ENCODE measurements at regions not wholly inside any gene's neighbourhood (a gene's known extent, or its start where the extent isn't known, plus 50 kb on each side); places are given as distances from the start of the nearest gene placed in this dataset.

DNA sequence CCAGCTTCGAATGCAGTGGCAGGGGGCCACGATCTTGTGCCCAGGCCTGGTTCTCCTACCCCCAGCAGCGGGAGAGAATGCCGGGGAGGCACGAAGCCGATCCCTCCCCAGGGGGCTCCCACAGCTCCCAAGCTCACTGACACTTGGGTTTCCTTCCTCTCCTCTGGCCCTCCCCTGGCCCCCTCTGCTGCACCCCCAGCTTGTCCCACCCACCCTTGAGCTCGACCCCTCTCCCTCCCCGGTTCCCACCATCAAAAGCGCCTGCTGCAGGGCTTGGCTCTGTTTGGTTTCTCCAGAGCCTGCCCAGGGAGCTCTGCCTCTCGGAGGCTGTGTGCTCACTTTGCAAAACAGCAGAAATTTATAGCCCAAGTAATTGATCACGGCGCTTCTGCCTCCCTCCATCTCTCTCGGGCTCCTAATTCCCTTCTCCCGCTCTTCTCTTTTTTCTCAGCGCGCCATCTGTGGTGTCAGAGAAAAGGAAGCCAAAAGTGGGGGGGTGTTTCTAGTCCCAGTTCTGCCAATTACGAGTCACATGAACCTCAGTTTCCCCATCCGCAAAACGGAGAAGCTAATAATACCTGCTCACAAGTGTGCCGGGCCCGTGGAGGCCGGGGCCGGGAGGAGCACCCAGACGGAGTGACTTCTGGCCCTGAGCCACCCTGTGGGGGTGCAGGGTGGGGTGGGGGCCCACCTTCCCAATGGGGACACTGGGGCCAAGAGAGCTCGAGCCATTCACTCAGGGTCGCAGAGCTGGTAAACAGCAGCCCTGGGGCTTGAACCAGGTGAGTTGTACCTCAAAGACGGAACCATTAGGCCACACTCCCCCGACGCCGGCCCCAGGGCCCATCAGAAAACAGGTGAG is 141.2 kb upstream of the IER5L start:
- H3K36me3 ChIP-seq (ENCODE audit: control insufficient read depth, low read length) = no peaks in the 10 kb centered on the region
- H4K20me1 ChIP-seq (ENCODE audit: control insufficient read depth, insufficient read depth, low read depth, low read length) = no peaks in the 10 kb centered on the region
- TF ChIP-seq, protein P1, sequence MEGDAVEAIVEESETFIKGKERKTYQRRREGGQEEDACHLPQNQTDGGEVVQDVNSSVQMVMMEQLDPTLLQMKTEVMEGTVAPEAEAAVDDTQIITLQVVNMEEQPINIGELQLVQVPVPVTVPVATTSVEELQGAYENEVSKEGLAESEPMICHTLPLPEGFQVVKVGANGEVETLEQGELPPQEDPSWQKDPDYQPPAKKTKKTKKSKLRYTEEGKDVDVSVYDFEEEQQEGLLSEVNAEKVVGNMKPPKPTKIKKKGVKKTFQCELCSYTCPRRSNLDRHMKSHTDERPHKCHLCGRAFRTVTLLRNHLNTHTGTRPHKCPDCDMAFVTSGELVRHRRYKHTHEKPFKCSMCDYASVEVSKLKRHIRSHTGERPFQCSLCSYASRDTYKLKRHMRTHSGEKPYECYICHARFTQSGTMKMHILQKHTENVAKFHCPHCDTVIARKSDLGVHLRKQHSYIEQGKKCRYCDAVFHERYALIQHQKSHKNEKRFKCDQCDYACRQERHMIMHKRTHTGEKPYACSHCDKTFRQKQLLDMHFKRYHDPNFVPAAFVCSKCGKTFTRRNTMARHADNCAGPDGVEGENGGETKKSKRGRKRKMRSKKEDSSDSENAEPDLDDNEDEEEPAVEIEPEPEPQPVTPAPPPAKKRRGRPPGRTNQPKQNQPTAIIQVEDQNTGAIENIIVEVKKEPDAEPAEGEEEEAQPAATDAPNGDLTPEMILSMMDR (IDR thresholded peaks at IDR 0.05; ENCODE audit: low read depth, low read length, poor library complexity, severe bottlenecking) = no peak
- TF ChIP-seq EZH2phosphoT487 (IDR thresholded peaks at IDR 0.05; ENCODE audit: borderline replicate concordance, low read length) = no peak
- H3F3A ChIP-seq (ENCODE audit: control insufficient read depth, insufficient read depth) = no peaks in the 10 kb centered on the region
- H3K9me3 ChIP-seq (ENCODE audit: control insufficient read depth, insufficient read depth, low read length) = no peaks in the 10 kb centered on the region
- H3K27me3 ChIP-seq (ENCODE audit: control insufficient read depth, low read length) = peaks cover 24% of the 10 kb centered on the region
- H3K4me2 ChIP-seq (ENCODE audit: low read length) = no peak overlapping the region
- H3K9me2 ChIP-seq (replicated peaks; ENCODE audit: control insufficient read depth, low read length) = no peaks in the 10 kb centered on the region
- no peak overlapping the region for H3K27ac ChIP-seq (ENCODE audit: low read depth, low read length)
- no peak overlapping the region for H3K4me3 ChIP-seq (ENCODE audit: low read length)
- H3K79me2 ChIP-seq (ENCODE audit: control insufficient read depth, low read length) = no peaks in the 10 kb centered on the region
- H3K4me1 ChIP-seq (ENCODE audit: control insufficient read depth, low read length) = peaks cover 11% of the 10 kb centered on the region

DNA sequence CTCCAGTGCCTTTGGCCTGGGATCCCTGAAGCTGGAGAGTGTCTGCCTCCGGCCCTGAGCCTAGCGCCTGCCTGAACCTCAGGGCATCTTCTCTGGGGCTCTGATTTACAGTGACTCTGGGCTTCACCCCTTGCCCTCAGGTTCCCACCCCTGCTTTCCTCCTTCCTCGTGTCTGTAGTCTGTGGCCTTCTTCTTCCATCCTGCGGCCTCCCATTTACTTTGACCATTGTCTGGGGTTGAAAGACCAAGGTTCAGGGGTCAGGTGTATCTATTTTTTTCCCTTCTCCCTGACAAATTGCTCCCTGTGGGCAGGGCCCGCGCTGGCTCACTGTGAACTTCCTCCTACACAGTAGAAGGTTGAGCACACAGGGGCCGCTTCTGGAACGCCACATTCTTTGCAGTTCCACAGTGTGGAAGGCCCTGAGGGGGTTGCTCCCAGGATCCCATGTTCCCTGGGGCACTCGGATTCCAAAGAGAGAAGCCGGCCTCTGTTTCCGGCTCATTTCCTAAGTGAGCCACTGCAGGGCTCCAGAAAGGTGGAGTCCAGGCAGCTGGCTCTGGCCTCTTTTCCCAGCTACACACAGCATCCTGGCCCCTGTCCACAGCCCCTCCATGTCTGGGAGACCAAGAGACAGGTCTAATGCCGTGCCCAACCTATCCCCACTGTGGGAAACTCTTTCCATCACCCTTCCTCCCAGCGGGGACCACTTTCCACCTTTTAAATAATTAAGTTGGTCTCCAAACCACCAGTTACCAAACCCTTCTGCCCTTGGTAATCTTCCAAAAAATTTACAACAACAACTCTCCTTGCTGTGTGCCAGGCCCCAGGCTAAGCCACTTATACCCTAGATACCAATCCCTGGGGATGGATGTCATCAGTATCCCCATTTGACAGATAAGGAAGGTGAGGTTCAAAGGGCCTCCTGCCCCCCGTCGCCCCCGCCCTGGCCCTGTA is 140.3 kb upstream of the IER5L start:
- no peaks in the 10 kb centered on the region for H3K9me2 ChIP-seq (replicated peaks; ENCODE audit: control insufficient read depth, low read length)
- no peaks in the 10 kb centered on the region for H3K9me3 ChIP-seq (ENCODE audit: control insufficient read depth, insufficient read depth, low read length)
- H3F3A ChIP-seq (ENCODE audit: control insufficient read depth, insufficient read depth) = no peaks in the 10 kb centered on the region
- H3K4me1 ChIP-seq (ENCODE audit: control insufficient read depth, low read length) = peaks cover 11% of the 10 kb centered on the region
- no peak overlapping the region for H3K4me3 ChIP-seq (ENCODE audit: low read length)
- H4K20me1 ChIP-seq (ENCODE audit: control insufficient read depth, insufficient read depth, low read depth, low read length) = no peaks in the 10 kb centered on the region
- H3K79me2 ChIP-seq (ENCODE audit: control insufficient read depth, low read length) = no peaks in the 10 kb centered on the region
- H3K4me2 ChIP-seq (ENCODE audit: low read length) = no peak overlapping the region
- TF ChIP-seq, protein P1 (IDR thresholded peaks at IDR 0.05; ENCODE audit: low read depth, low read length, poor library complexity, severe bottlenecking) = no peak
- TF ChIP-seq EZH2phosphoT487 (IDR thresholded peaks at IDR 0.05; ENCODE audit: borderline replicate concordance, low read length) = no peak
- H3K27ac ChIP-seq (ENCODE audit: low read depth, low read length) = no peak overlapping the region
- H3K36me3 ChIP-seq (ENCODE audit: control insufficient read depth, low read length) = no peaks in the 10 kb centered on the region
- peaks cover 24% of the 10 kb centered on the region for H3K27me3 ChIP-seq (ENCODE audit: control insufficient read depth, low read length)

DNA sequence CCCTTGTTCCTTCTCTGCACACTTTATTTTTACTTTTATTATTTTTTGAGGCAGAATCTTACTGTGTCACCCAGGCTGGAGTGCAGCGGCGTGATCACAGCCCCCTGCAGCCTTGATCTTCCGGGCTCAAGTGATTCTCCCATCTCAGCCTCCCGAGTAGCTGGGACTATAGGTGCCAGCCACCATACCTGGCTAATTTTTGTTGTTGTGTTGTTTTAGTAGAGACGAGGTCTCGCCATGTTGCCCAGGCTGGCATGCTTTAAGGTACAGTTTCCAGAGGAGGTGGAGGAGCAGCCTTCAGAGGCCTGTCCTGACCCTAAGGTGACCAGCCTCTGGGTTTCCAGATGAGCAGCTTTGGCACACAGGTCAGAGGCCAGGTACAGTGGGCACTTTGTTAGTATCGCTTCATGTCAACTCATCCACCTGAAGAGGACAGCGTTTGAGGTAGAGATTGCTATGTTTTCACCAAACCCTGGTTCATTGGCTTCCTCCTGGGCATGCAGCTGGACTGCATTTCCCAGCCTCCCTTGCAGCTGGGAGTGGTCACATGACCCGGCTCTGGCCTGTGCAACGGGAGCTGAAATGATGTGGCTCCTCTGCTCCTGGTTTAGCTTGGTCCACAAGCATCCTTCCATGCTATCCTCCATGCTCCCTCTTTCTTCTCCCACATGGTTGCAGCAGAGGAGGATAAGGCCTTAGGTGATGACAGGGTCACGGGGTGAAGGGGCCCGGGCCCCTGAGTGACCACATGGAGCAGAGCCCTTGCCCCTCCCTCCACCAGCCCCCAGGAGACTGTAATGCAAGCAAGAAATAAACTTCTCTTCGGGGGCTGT is 139.3 kb upstream of the IER5L start:
- Histone ChIP-seq H4K20me1 (ENCODE audit: control insufficient read depth, insufficient read depth, low read depth, low read length) (no peaks in the 10 kb centered on the region), H3K27ac (ENCODE audit: low read depth, low read length) (no peak overlapping the region), H3K27me3 (ENCODE audit: control insufficient read depth, low read length) (peaks cover 24% of the 10 kb centered on the region), H3K9me2 (replicated peaks; ENCODE audit: control insufficient read depth, low read length) (no peaks in the 10 kb centered on the region), H3K9me3 (ENCODE audit: control insufficient read depth, insufficient read depth, low read length) (no peaks in the 10 kb centered on the region), H3K4me3 (ENCODE audit: low read length) (no peak overlapping the region), H3K4me2 (ENCODE audit: low read length) (no peak overlapping the region), H3K79me2 (ENCODE audit: control insufficient read depth, low read length) (no peaks in the 10 kb centered on the region), H3K36me3 (ENCODE audit: control insufficient read depth, low read length) (no peaks in the 10 kb centered on the region), H3F3A (ENCODE audit: control insufficient read depth, insufficient read depth) (no peaks in the 10 kb centered on the region), H3K4me1 (ENCODE audit: control insufficient read depth, low read length) (peaks cover 11% of the 10 kb centered on the region)
- TF ChIP-seq, protein P1 (IDR thresholded peaks at IDR 0.05; ENCODE audit: low read depth, low read length, poor library complexity, severe bottlenecking) = no peak
- TF ChIP-seq EZH2phosphoT487 (IDR thresholded peaks at IDR 0.05; ENCODE audit: borderline replicate concordance, low read length) = no peak

Data from DOHH2 (cell line).